DND-41 (cell line): ENCODE measurements at regions not wholly inside any gene's neighbourhood (a gene's known extent, or its start where the extent isn't known, plus 50 kb on each side); places are given as distances from the start of the nearest gene placed in this dataset.

Experiments
- ATAC-seq: fragments of 200-7000 bp; cut with Tn5 transposase; 3 replicates; pipeline ENCODE4 v1.9.1; 2021; ENCODE audit warnings: low read depth; ENCODE audit not compliant: insufficient read depth
- DNase-seq: peaks from one replicate; pipeline ENCODE4 v3.0.0-alpha.2; 2020
- H2AFZ ChIP-seq: 2 replicates; pipeline ENCODE4 v1.6.0; 2012; ENCODE audit warnings: low read depth, low read length
- H3K27ac ChIP-seq: 2 replicates; pipeline ENCODE4 v1.5.1; 2012; ENCODE audit warnings: low read length, inconsistent platforms
- H3K27me3 ChIP-seq: fragments of 200-600 bp; sonication (generic); 2 replicates; pipeline ENCODE4 v1.6.0; 2012; ENCODE audit warnings: low read length, mild to moderate bottlenecking, inconsistent platforms; ENCODE audit not compliant: insufficient read depth, poor library complexity
- H3K36me3 ChIP-seq: 2 replicates; pipeline ENCODE4 v1.5.1; 2012; ENCODE audit warnings: low read length, inconsistent platforms; ENCODE audit not compliant: insufficient read depth
- H3K4me1 ChIP-seq: 2 replicates; pipeline ENCODE4 v1.5.1; 2012; ENCODE audit warnings: mild to moderate bottlenecking, low read length; ENCODE audit not compliant: insufficient read depth
- H3K4me2 ChIP-seq: 2 replicates; pipeline ENCODE4 v1.6.0; 2012; ENCODE audit warnings: mild to moderate bottlenecking, moderate library complexity, low read length, inconsistent platforms; ENCODE audit not compliant: insufficient read depth
- H3K4me3 ChIP-seq, 2 experiments: fragments of 200-600 bp in 1 of 2; shearing (Covaris generic) in 1 of 2; 2 replicates each; pipeline ENCODE4 v1.5.1; 2012 to 2016; ENCODE audit warnings: inconsistent platforms in 2 of 2, low read length in 2 of 2, mild to moderate bottlenecking in 2 of 2, low read depth in 1 of 2, moderate library complexity in 1 of 2
- H3K79me2 ChIP-seq: 2 replicates; pipeline ENCODE4 v1.6.0; 2012; ENCODE audit warnings: low read length, inconsistent platforms; ENCODE audit not compliant: insufficient read depth
- H3K9ac ChIP-seq: 2 replicates; pipeline ENCODE4 v1.6.0; 2012; ENCODE audit warnings: low read depth, mild to moderate bottlenecking, inconsistent platforms, low read length, moderate library complexity
- H3K9me3 ChIP-seq: 2 replicates; pipeline ENCODE4 v1.5.1; 2012; ENCODE audit warnings: low read length, moderate library complexity, mild to moderate bottlenecking, inconsistent platforms; ENCODE audit not compliant: insufficient read depth, severe bottlenecking
- H4K20me1 ChIP-seq: 2 replicates; pipeline ENCODE4 v1.6.0; 2012; ENCODE audit warnings: low read length; ENCODE audit not compliant: insufficient read depth
- CTCF ChIP-seq: IDR thresholded peaks from 2 replicates; pipeline ENCODE4 v1.5.1; 2012; ENCODE audit warnings: borderline replicate concordance, low read length, moderate library complexity, mild to moderate bottlenecking; ENCODE audit not compliant: poor library complexity, severe bottlenecking; ENCODE audit errors: extremely low read depth
- EZH2 ChIP-seq: IDR thresholded peaks from 3 replicates; pipeline ENCODE4 v1.6.1; 2012; ENCODE audit warnings: borderline replicate concordance, low read depth, mild to moderate bottlenecking, moderate library complexity, low read length, inconsistent platforms; ENCODE audit not compliant: severe bottlenecking

GRCh38 chr5:152331006-152331405, 74.1 kb downstream of the NMUR2 start:
- Histone ChIP-seq H3K9me3 (no peaks in the 10 kb centered on the region), H3K4me3 (no peak overlapping the region), H3K27ac (no peak overlapping the region), H3K4me2 (no peak overlapping the region), H3K4me1 (no peaks in the 10 kb centered on the region), H4K20me1 (no peaks in the 10 kb centered on the region), H3K36me3 (no peaks in the 10 kb centered on the region), H3K9ac (no peak overlapping the region), H3K79me2 (no peaks in the 10 kb centered on the region), H3K27me3 (peaks cover 3% of the 10 kb centered on the region), H2AFZ (no peak overlapping the region)
- DNase-seq (no peak), ATAC-seq (no peak)
- TF ChIP-seq EZH2, result no peak
- TF ChIP-seq CTCF, result no peak

DNA sequence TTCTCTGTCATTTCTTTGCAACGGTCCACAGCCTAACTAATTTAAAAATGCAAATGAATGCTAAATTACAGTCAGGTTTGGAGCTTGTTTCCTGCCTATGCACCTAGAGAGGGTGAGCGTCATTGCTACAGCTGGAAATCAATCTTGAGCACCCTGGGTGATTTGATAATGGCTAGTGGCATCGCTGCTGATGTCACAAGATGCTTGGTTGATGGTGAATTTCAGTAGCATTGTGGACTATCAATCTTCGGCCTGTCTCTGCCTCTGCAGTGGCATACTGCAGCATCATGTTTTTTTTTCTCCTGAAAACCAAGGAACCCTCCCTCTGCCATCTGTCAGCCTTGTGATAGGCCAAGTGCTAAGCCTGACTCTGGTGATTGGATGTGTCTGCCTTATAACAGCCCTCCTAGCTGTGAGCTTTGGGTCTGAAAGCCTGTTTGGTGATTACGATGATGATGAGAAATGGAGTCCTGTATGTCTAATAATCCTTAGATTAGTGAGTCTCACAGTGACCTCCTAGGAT, 75.3 kb downstream of the NMUR2 start:
- Histone ChIP-seq H3K27ac (no peak overlapping the region), H3K4me1 (no peaks in the 10 kb centered on the region), H4K20me1 (no peaks in the 10 kb centered on the region), H3K36me3 (no peaks in the 10 kb centered on the region), H3K4me2 (no peak overlapping the region), H3K9me3 (no peaks in the 10 kb centered on the region), H3K9ac (no peak overlapping the region), H3K27me3 (peaks cover 3% of the 10 kb centered on the region), H3K79me2 (no peaks in the 10 kb centered on the region), H3K4me3 (no peak overlapping the region), H2AFZ (no peak overlapping the region)
- TF ChIP-seq EZH2 (no peak), CTCF (no peak)
- DNase-seq (no peak), ATAC-seq (no peak)

- no peak for ATAC-seq
- H3K36me3 ChIP-seq, result no peaks in the 10 kb centered on the region
These were observed 75.9 kb downstream of the NMUR2 start for GRCh38 chr5:152329207-152329606.

More at GRCh38 chr5:152329207-152329606, 75.9 kb downstream of the NMUR2 start:
- Histone ChIP-seq H3K9ac (no peak overlapping the region), H3K9me3 (no peaks in the 10 kb centered on the region), H4K20me1 (no peaks in the 10 kb centered on the region), H3K4me1 (no peaks in the 10 kb centered on the region), H3K27ac (no peak overlapping the region), H3K27me3 (peaks cover 3% of the 10 kb centered on the region), H3K79me2 (no peaks in the 10 kb centered on the region), H2AFZ (no peak overlapping the region), H3K4me3 (no peak overlapping the region), H3K4me2 (no peak overlapping the region)
- no peak for DNase-seq
- TF ChIP-seq EZH2 (no peak), CTCF (no peak)
